ENCODE measurements at regions not wholly inside any gene's neighbourhood (a gene's known extent, or its start where the extent isn't known, plus 50 kb on each side); places are given as distances from the start of the nearest gene placed in this dataset.

- in situ Hi-C loops (cut with MboI; ENCODE audit: low pct_unique_long_range_greater_than_20kb, low sequenced_read_pairs, unreplicated experiment) = no loop called here
- TF ChIP-seq, protein P1, sequence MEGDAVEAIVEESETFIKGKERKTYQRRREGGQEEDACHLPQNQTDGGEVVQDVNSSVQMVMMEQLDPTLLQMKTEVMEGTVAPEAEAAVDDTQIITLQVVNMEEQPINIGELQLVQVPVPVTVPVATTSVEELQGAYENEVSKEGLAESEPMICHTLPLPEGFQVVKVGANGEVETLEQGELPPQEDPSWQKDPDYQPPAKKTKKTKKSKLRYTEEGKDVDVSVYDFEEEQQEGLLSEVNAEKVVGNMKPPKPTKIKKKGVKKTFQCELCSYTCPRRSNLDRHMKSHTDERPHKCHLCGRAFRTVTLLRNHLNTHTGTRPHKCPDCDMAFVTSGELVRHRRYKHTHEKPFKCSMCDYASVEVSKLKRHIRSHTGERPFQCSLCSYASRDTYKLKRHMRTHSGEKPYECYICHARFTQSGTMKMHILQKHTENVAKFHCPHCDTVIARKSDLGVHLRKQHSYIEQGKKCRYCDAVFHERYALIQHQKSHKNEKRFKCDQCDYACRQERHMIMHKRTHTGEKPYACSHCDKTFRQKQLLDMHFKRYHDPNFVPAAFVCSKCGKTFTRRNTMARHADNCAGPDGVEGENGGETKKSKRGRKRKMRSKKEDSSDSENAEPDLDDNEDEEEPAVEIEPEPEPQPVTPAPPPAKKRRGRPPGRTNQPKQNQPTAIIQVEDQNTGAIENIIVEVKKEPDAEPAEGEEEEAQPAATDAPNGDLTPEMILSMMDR (IDR thresholded peaks at IDR 0.05; ENCODE audit: extremely low read depth, insufficient read depth, missing control alignments) = no peak
- peak; percentile 19 for DNase-seq (ENCODE audit: low spot score)
These were observed 66.1 kb downstream of the CD24 start for GRCh38 chr6:106908386-106908840.

DNA sequence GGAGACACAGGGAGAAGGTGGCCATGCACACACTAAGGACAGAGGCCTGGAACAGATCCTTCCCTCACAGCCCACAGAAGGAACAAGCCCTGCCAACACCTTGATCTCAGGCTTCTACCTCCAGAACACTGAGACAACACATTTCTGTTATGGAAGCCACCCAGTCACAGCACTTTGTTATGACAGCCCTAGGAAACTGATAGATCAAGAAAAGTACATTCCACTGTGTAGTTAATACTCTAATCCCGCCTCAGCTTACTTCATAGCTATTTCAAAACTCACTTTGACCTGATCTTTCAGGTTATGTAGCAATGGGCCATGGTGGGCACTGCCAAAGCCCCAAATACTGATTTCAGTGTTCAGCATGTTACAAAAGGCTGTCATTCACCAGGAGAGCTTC lies 66.8 kb downstream of the CD24 start:
- no peak for DNase-seq (ENCODE audit: low spot score)
- TF ChIP-seq, protein P1 (IDR thresholded peaks at IDR 0.05; ENCODE audit: extremely low read depth, insufficient read depth, missing control alignments) = no peak
- in situ Hi-C loops (cut with MboI; ENCODE audit: low pct_unique_long_range_greater_than_20kb, low sequenced_read_pairs, unreplicated experiment) = no loop called here

DNA sequence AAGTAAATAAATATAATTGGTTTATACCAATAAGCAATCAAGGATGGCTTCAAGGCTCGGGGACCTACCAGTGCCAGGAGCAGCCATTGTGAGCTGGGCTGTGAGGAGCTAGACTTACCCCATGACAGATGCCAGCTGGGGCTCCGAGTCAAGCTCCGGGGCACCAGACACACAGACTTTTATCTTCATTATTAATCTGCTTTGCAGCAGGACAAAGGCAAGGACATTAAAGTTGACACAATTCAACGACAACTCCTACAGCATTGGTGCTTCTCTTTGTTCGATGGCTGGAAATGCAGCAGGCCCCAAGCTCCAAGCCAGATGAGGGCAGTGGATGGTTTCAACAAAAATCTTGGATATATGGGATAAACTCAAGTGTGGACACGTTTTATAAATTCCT lies 68.3 kb downstream of the CD24 start:
- TF ChIP-seq, protein P1 (IDR thresholded peaks at IDR 0.05; ENCODE audit: extremely low read depth, insufficient read depth, missing control alignments) = no peak
- no peak for DNase-seq (ENCODE audit: low spot score)
- in situ Hi-C loops (cut with MboI; ENCODE audit: low pct_unique_long_range_greater_than_20kb, low sequenced_read_pairs, unreplicated experiment) = no loop called here

DNA sequence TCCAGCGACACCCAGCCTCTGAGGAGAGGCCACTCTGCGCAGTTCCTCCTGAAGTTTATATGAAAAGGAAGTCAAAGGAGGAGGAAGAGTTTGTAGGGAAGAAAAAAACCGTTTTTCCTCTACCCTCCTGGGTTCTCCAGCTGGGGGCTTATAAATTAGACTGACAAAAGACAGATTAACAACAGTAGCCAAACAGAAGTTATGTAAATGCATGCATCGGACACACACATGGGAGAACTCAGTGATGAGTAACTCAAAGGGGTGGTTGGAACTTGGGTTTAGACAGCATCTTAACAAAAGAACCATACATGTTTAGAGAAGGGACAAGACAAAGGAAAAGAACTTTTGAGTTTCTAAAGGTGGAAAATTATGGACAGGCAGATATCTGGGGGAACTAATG lies 71.2 kb downstream of the CD24 start:
- in situ Hi-C loops (cut with MboI; ENCODE audit: low pct_unique_long_range_greater_than_20kb, low sequenced_read_pairs, unreplicated experiment) = no loop called here
- TF ChIP-seq, protein P1 (IDR thresholded peaks at IDR 0.05; ENCODE audit: extremely low read depth, insufficient read depth, missing control alignments) = no peak
- DNase-seq (ENCODE audit: low spot score) = no peak

- no peak for DNase-seq (ENCODE audit: low spot score)
- TF ChIP-seq, protein P1 (IDR thresholded peaks at IDR 0.05; ENCODE audit: extremely low read depth, insufficient read depth, missing control alignments) = no peak
- in situ Hi-C loops (cut with MboI; ENCODE audit: low pct_unique_long_range_greater_than_20kb, low sequenced_read_pairs, unreplicated experiment) = no loop called here
These were observed 73.5 kb downstream of the CD24 start for GRCh38 chr6:106901062-106901461.

- DNase-seq (ENCODE audit: low spot score) = no peak
- in situ Hi-C loops (cut with MboI; ENCODE audit: low pct_unique_long_range_greater_than_20kb, low sequenced_read_pairs, unreplicated experiment) = no loop called here
- TF ChIP-seq, protein P1 (IDR thresholded peaks at IDR 0.05; ENCODE audit: extremely low read depth, insufficient read depth, missing control alignments) = no peak
These were observed 74.8 kb downstream of the CD24 start for GRCh38 chr6:106899697-106900096.

DNA sequence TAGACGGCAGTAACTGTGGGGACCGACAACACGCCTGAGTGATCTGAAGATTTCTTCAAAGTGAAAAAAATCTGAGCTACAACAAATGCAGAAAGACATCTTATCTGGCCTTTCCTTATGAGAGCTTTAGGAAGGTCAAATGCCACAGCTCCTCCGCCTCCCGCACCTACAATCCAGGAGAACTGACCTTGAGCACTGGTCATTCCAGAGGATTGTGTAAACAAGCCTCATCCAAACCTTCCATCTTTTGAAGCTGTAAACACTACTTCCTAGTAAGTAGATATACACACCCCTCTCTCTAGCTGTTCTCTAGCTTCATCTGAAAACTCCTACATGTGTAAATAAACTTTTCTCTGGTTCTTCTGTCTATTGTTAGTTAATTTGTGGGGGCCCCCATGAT lies 76.9 kb downstream of the CD24 start:
- DNase-seq (ENCODE audit: low spot score) = no peak
- in situ Hi-C loops (cut with MboI; ENCODE audit: low pct_unique_long_range_greater_than_20kb, low sequenced_read_pairs, unreplicated experiment) = no loop called here
- TF ChIP-seq, protein P1 (IDR thresholded peaks at IDR 0.05; ENCODE audit: extremely low read depth, insufficient read depth, missing control alignments) = no peak
